HEK293T (cell line): ENCODE measurements at regions not wholly inside any gene's neighbourhood (a gene's known extent, or its start where the extent isn't known, plus 50 kb on each side); places are given as distances from the start of the nearest gene placed in this dataset.

Experiments
- CTCF ChIA-PET: fragments of 350-600 bp; formaldehyde crosslinking; extraction: SDS; loops from one replicate; lab custom pipeline; 2021; ENCODE audit warnings: antibody characterized with exemption, inconsistent platforms; lab: Yijun Ruan, JAX
- POLR2A ChIA-PET: fragments of 350-600 bp; formaldehyde crosslinking; extraction: SDS; loops from one replicate; lab custom pipeline; 2020; ENCODE audit warnings: antibody characterized with exemption, inconsistent platforms; lab: Yijun Ruan, JAX
- DNase-seq: peaks from one replicate; pipeline ENCODE4 v3.0.0; 2012; ENCODE audit warnings: mixed read lengths; ENCODE audit errors: extremely low spot score
- ARNT ChIP-seq: fragments of 450-650 bp; IDR thresholded peaks from 2 replicates; pipeline ENCODE4 v1.6.1; 2017; ENCODE audit warnings: mild to moderate bottlenecking
- BHLHE40 ChIP-seq: fragments of 450-650 bp; IDR thresholded peaks from 2 replicates; pipeline ENCODE4 v1.6.1; 2016; ENCODE audit warnings: mild to moderate bottlenecking, moderate library complexity, borderline replicate concordance
- CTBP1 ChIP-seq: fragments of 450-650 bp; IDR thresholded peaks from 2 replicates; pipeline ENCODE4 v1.6.1; 2016; ENCODE audit warnings: borderline replicate concordance
- ELF4 ChIP-seq: fragments of 450-650 bp; IDR thresholded peaks from 2 replicates; pipeline ENCODE4 v1.6.1; 2017; ENCODE audit warnings: antibody characterized with exemption
- FOXA1 ChIP-seq: fragments of 450-650 bp; IDR thresholded peaks from 2 replicates; pipeline ENCODE4 v1.6.1; 2016; ENCODE audit warnings: mild to moderate bottlenecking
- FOXK2 ChIP-seq: fragments of 450-650 bp; IDR thresholded peaks from 2 replicates; pipeline ENCODE4 v1.6.1; 2016; ENCODE audit warnings: mild to moderate bottlenecking
- FOXM1 ChIP-seq: fragments of 450-650 bp; IDR thresholded peaks from 2 replicates; pipeline ENCODE4 v1.6.1; 2017; ENCODE audit warnings: mild to moderate bottlenecking, borderline replicate concordance
- HDGF ChIP-seq: fragments of 450-650 bp; IDR thresholded peaks from 2 replicates; pipeline ENCODE4 v1.6.1; 2017; ENCODE audit warnings: antibody characterized with exemption, borderline replicate concordance
- L3MBTL2 ChIP-seq: fragments of 450-650 bp; conservative IDR thresholded peaks from 2 replicates; pipeline ENCODE4 v1.6.1; 2016; ENCODE audit warnings: mild to moderate bottlenecking
- LEF1 ChIP-seq: fragments of 450-650 bp; IDR thresholded peaks from 2 replicates; pipeline ENCODE4 v1.6.1; 2017; ENCODE audit warnings: mild to moderate bottlenecking, borderline replicate concordance
- NFRKB ChIP-seq: fragments of 450-650 bp; IDR thresholded peaks from 2 replicates; pipeline ENCODE4 v1.6.1; 2016; ENCODE audit warnings: mild to moderate bottlenecking, moderate library complexity
- PKNOX1 ChIP-seq: fragments of 450-650 bp; IDR thresholded peaks from 2 replicates; pipeline ENCODE4 v1.6.1; 2016
- SP1 ChIP-seq: fragments of 450-650 bp; IDR thresholded peaks from 2 replicates; pipeline ENCODE4 v1.6.1; 2017
- SUZ12 ChIP-seq: fragments of 450-650 bp; IDR thresholded peaks from 2 replicates; pipeline ENCODE4 v1.6.1; 2016; ENCODE audit warnings: mild to moderate bottlenecking
- TARDBP ChIP-seq: fragments of 450-650 bp; IDR thresholded peaks from 2 replicates; pipeline ENCODE4 v1.6.1; 2016
- ZNF384 ChIP-seq: fragments of 450-650 bp; IDR thresholded peaks from 2 replicates; pipeline ENCODE4 v1.6.1; 2016

DNA sequence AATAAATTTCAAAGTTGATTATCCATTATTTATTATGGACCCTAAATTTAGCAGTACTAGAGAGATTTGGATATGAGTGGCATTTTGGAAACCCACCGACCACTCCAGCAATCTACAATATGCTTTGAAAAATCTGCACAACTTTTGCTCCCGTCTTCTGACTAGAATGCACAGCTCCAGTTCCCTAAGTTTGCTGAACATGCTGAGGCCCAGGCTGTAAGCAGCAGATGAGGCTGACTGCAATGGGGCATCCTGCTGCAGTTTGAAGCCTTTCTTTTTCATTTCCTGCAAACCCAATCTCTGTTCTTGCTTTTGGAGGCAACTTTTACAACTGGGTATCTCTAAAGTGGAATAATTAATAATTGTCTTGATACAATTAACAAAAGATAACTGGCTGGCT lies 405.8 kb downstream of the ATP23 start:
- CTCF ChIA-PET = interaction anchor here (0.6 kb wide), 1 partner anchor 194 kb away, joined by 3 read pairs; no protein-coding TSS in a partner anchor
- no peak for DNase-seq
- POLR2A ChIA-PET = no interaction called here
- no peak for TF ChIP-seq ARNT

DNA sequence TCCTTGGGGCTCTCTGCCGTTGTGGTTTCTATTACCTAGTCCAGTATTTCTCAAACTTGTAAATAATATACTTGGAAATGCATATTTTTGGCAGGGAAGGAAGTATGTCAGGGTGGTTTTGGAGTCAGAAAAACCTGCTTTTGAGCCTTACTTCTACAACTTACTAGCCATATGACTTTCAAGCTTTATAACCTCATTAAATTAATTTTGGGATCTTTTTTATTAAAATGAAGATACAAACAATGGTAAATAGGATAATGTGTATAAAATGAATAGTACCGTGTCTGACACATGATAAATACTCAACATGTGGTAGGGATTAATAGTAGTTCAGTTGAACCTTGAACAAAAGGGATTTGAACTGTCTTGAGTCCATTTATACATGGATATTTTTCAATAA lies 406.3 kb downstream of the ATP23 start:
- no peak for TF ChIP-seq NFRKB
- DNase-seq = no peak
- POLR2A ChIA-PET = no interaction called here
- CTCF ChIA-PET = no interaction called here

DNA sequence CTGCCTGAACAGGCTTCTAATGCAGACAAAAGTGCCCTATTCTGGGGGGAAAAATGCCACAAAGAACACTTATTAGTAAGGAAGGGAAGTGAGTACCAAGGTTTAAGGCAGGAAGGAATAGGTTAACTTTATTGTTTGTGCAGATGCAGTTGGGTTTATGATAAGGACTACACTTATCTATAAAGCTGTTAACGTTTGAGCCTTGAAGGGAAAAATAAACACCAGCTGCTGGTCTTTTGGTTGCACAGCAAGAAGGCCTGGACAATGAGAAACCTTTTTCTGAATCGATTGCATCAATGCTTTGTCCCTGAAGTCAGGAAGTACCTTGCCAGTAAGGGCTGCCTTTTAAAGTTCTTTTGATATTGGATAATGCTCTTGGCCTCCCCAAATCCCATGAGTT lies 407.8 kb downstream of the ATP23 start:
- ChIA-PET POLR2A (no interaction called here), CTCF (no interaction called here)
- no peak for DNase-seq
- no peak for TF ChIP-seq ELF4
- no peak for TF ChIP-seq L3MBTL2
- no peak for TF ChIP-seq CTBP1
- no peak for TF ChIP-seq ZNF384
- TF ChIP-seq FOXM1 = no peak
- TF ChIP-seq SUZ12 = no peak
- TF ChIP-seq FOXK2 = no peak
- no peak for TF ChIP-seq TARDBP
- no peak for TF ChIP-seq FOXA1
- TF ChIP-seq SP1 = no peak
- TF ChIP-seq PKNOX1 = no peak
- TF ChIP-seq ARNT = no peak
- TF ChIP-seq BHLHE40 = no peak
- TF ChIP-seq NFRKB = no peak
- TF ChIP-seq LEF1 = no peak

DNA sequence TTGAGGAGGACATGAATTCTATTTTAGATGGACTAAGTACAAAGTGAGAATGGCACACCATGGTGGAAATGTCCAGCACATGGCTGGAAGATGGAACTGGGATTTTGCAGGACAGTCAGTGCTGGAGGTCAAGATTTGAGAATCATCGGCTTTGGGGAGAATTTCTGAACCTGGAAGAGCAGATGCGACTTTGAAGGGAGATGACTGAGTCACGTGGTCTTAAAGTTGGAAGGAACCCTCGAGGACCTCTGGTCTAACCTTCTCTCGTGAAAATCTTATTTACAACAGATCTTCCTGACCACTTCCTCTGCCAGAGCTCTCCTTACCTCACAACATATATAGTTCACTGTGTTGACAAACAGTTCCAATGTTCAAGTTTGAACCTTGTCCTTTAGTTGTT lies 415.4 kb downstream of the ATP23 start:
- DNase-seq = no peak
- CTCF ChIA-PET = no interaction called here
- POLR2A ChIA-PET = no interaction called here
- no peak for TF ChIP-seq FOXM1
- TF ChIP-seq FOXA1 = no peak
- no peak for TF ChIP-seq CTBP1
- TF ChIP-seq BHLHE40 = no peak
- no peak for TF ChIP-seq L3MBTL2
- no peak for TF ChIP-seq PKNOX1
- no peak for TF ChIP-seq ARNT
- TF ChIP-seq FOXK2 = no peak
- TF ChIP-seq SUZ12 = no peak
- TF ChIP-seq LEF1 = no peak
- TF ChIP-seq NFRKB = no peak
- TF ChIP-seq TARDBP = no peak
- no peak for TF ChIP-seq ELF4

- CTCF ChIA-PET = interaction anchor here (0.6 kb wide), 1 partner anchor 1442 kb away, joined by 5 read pairs; no protein-coding TSS in a partner anchor
- POLR2A ChIA-PET = no interaction called here
- no peak for TF ChIP-seq FOXK2
- no peak for TF ChIP-seq HDGF
- no peak for TF ChIP-seq SP1
- no peak for TF ChIP-seq ELF4
- no peak for TF ChIP-seq SUZ12
- no peak for TF ChIP-seq NFRKB
- TF ChIP-seq ZNF384 = no peak
- TF ChIP-seq LEF1 = no peak
- no peak for TF ChIP-seq BHLHE40
- TF ChIP-seq TARDBP = no peak
- no peak for TF ChIP-seq FOXA1
- TF ChIP-seq FOXM1 = no peak
- TF ChIP-seq CTBP1 = no peak
- DNase-seq = no peak
These were observed 416.1 kb downstream of the ATP23 start for GRCh38 chr12:58357511-58357910.

DNA sequence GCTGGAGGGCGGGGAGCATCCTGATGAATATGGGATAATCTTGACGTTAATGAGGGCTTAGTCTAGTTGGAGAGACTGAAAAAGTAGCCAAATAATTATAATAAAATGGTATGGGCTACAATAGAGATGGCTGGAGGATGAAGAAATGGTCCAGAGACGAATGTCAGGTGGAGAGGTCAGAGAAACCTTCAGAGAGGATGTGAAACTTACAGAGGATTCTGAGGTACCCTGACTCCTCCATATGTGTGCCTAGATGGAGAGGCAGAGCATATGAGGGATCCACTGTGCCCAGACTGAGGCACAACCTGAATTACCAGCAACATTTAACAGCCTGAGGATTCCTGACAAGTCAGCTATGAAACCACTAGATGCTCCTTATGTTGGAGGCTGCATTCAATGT lies 417.0 kb downstream of the ATP23 start:
- no peak for DNase-seq
- TF ChIP-seq PKNOX1 = no peak
- CTCF ChIA-PET = interaction anchor here (0.5 kb wide), 1 partner anchor 556 kb away, joined by 4 read pairs; no protein-coding TSS in a partner anchor
- POLR2A ChIA-PET = no interaction called here

GRCh38 chr12:58359084-58359483 lies 417.7 kb downstream of the ATP23 start:
- ChIA-PET POLR2A (interaction anchor here (0.5 kb wide), 1 partner anchor 593 kb away, joined by 4 read pairs; no protein-coding TSS in a partner anchor), CTCF (interaction anchor here (0.5 kb wide), 1 partner anchor 555 kb away, joined by 4 read pairs; no protein-coding TSS in a partner anchor)
- no peak for DNase-seq
- no peak for TF ChIP-seq HDGF
- TF ChIP-seq PKNOX1 = no peak
- TF ChIP-seq LEF1 = no peak
- no peak for TF ChIP-seq CTBP1
- no peak for TF ChIP-seq SP1
- no peak for TF ChIP-seq BHLHE40
- no peak for TF ChIP-seq SUZ12
- no peak for TF ChIP-seq L3MBTL2
- no peak for TF ChIP-seq NFRKB
- no peak for TF ChIP-seq ELF4
